ENCODE measurements at regions not wholly inside any gene's neighbourhood (a gene's known extent, or its start where the extent isn't known, plus 50 kb on each side); places are given as distances from the start of the nearest gene placed in this dataset.

- Histone ChIP-seq H3K27ac (no peak overlapping the region), H3K27me3 (no peaks in the 10 kb centered on the region), H3K4me3 (no peak overlapping the region), H3K4me1 (ENCODE audit: insufficient read depth) (no peaks in the 10 kb centered on the region), H3K9me3 (no peaks in the 10 kb centered on the region), H3K36me3 (no peaks in the 10 kb centered on the region)
- intact Hi-C loops (cut with DNase I), result no loop called here
- TF ChIP-seq CTCF (IDR thresholded peaks at IDR 0.05) (no peak), EP300 (IDR thresholded peaks at IDR 0.05) (no peak), POLR2A (IDR thresholded peaks at IDR 0.05) (no peak)
- no peak for DNase-seq
- WGBS, 3 donors, result 54 to 64% (median 57%) methylated on average over 4 of the region's 4 CpGs
These were observed 86.2 kb upstream of the MBNL2 start for GRCh38 chr13:97135883-97136282.

GRCh38 chr13:97136418-97136817 is 85.7 kb upstream of the MBNL2 start:
- DNase-seq, result no peak
- Histone ChIP-seq H3K4me3 (no peak overlapping the region), H3K36me3 (no peaks in the 10 kb centered on the region), H3K4me1 (ENCODE audit: insufficient read depth) (no peaks in the 10 kb centered on the region), H3K9me3 (no peaks in the 10 kb centered on the region), H3K27me3 (no peaks in the 10 kb centered on the region), H3K27ac (no peak overlapping the region)
- TF ChIP-seq CTCF (IDR thresholded peaks at IDR 0.05), result no peak
- TF ChIP-seq POLR2A (IDR thresholded peaks at IDR 0.05), result no peak
- no peak for TF ChIP-seq EP300 (IDR thresholded peaks at IDR 0.05)
- intact Hi-C loops (cut with DNase I), result no loop called here
- 82 to 87% (median 82%) methylated on average over 3 of the region's 3 CpGs for WGBS, 3 donors

GRCh38 chr13:97139691-97140090 is 82.4 kb upstream of the MBNL2 start:
- TF ChIP-seq POLR2A (IDR thresholded peaks at IDR 0.05), result no peak
- TF ChIP-seq EP300 (IDR thresholded peaks at IDR 0.05), result no peak
- TF ChIP-seq CTCF (IDR thresholded peaks at IDR 0.05), result no peak
- WGBS, 3 donors, result 84 to 89% (median 89%) methylated on average over 3 of the region's 3 CpGs
- no peak overlapping the region for H3K27ac ChIP-seq
- H3K4me3 ChIP-seq, result no peak overlapping the region
- intact Hi-C loops (cut with DNase I), result no loop called here
- no peaks in the 10 kb centered on the region for H3K9me3 ChIP-seq
- no peak for DNase-seq
- H3K4me1 ChIP-seq (ENCODE audit: insufficient read depth), result peaks cover 3% of the 10 kb centered on the region
- no peaks in the 10 kb centered on the region for H3K27me3 ChIP-seq
- no peaks in the 10 kb centered on the region for H3K36me3 ChIP-seq

GRCh38 chr13:97140131-97140530 is 82.0 kb upstream of the MBNL2 start:
- 88 to 93% (median 89%) methylated on average over 6 of the region's 6 CpGs for WGBS, 3 donors
- Histone ChIP-seq H3K9me3 (no peaks in the 10 kb centered on the region), H3K27ac (no peak overlapping the region), H3K4me3 (no peak overlapping the region), H3K36me3 (no peaks in the 10 kb centered on the region), H3K27me3 (no peaks in the 10 kb centered on the region), H3K4me1 (ENCODE audit: insufficient read depth) (peaks cover 3% of the 10 kb centered on the region)
- no peak for DNase-seq
- intact Hi-C loops (cut with DNase I), result no loop called here
- TF ChIP-seq EP300 (IDR thresholded peaks at IDR 0.05) (no peak), POLR2A (IDR thresholded peaks at IDR 0.05) (no peak), CTCF (IDR thresholded peaks at IDR 0.05) (no peak)

- Histone ChIP-seq H3K27ac (no peak overlapping the region), H3K9me3 (no peaks in the 10 kb centered on the region), H3K4me3 (no peak overlapping the region), H3K4me1 (ENCODE audit: insufficient read depth) (peaks cover 3% of the 10 kb centered on the region), H3K36me3 (no peaks in the 10 kb centered on the region), H3K27me3 (no peaks in the 10 kb centered on the region)
- intact Hi-C loops (cut with DNase I), result no loop called here
- no peak for TF ChIP-seq EP300 (IDR thresholded peaks at IDR 0.05)
- no peak for TF ChIP-seq CTCF (IDR thresholded peaks at IDR 0.05)
- TF ChIP-seq POLR2A (IDR thresholded peaks at IDR 0.05), result no peak
- DNase-seq, result no peak
- 38 to 54% (median 53%) methylated on average over 3 of the region's 3 CpGs for WGBS, 3 donors
These were observed 81.5 kb upstream of the MBNL2 start for GRCh38 chr13:97140611-97141010.

Data from ovary (tissue), 7 donors.